MCF 10A (cell line): ENCODE measurements at regions not wholly inside any gene's neighbourhood (a gene's known extent, or its start where the extent isn't known, plus 50 kb on each side); places are given as distances from the start of the nearest gene placed in this dataset.

ENCODE experiments used
- BruUV-seq: library from RNA; stranded (reverse); fragments of 400-500 nt; replicated peaks from 2 replicates; lab custom pipeline; 2021; lab: Mats Ljungman, UMichigan
- CTCF ChIA-PET: fragments of 300-600 bp; sonication (Branson Sonifier 250); formaldehyde crosslinking; extraction: SDS; loops from one replicate; lab custom pipeline; 2021; ENCODE audit warnings: antibody characterized with exemption, inconsistent platforms; lab: Yijun Ruan, JAX
- POLR2A ChIA-PET: fragments of 300-600, 350-650 bp; sonication (Branson Sonifier 250); formaldehyde crosslinking; extraction: SDS; loops from one replicate; lab custom pipeline; 2020; ENCODE audit warnings: antibody characterized with exemption, inconsistent platforms; lab: Yijun Ruan, JAX
- DNase-seq: peaks from one replicate; pipeline ENCODE4 v3.0.0-alpha.2; 2018; ENCODE audit not compliant: unreplicated experiment
- H3K27ac Mint-ChIP-seq: one replicate; pipeline ENCODE4 v1.8.0; 2022; ENCODE audit warnings: mild to moderate bottlenecking, low read depth, mixed read lengths; ENCODE audit not compliant: unreplicated experiment
- H3K27me3 Mint-ChIP-seq: one replicate; pipeline ENCODE4 v1.8.0; 2022; ENCODE audit warnings: mixed read lengths; ENCODE audit not compliant: insufficient read depth, unreplicated experiment
- H3K36me3 Mint-ChIP-seq: one replicate; pipeline ENCODE4 v1.8.0; 2022; ENCODE audit warnings: mild to moderate bottlenecking, moderate library complexity, mixed read lengths; ENCODE audit not compliant: insufficient read depth, unreplicated experiment
- H3K4me1 Mint-ChIP-seq: one replicate; pipeline ENCODE4 v1.8.0; 2022; ENCODE audit warnings: mixed read lengths; ENCODE audit not compliant: insufficient read depth, unreplicated experiment
- H3K4me3 Mint-ChIP-seq: one replicate; pipeline ENCODE4 v1.8.0; 2022; ENCODE audit warnings: mild to moderate bottlenecking, moderate library complexity, mixed read lengths; ENCODE audit not compliant: unreplicated experiment
- H3K9me3 Mint-ChIP-seq: one replicate; pipeline ENCODE4 v1.8.0; 2022; ENCODE audit warnings: mixed read lengths; ENCODE audit not compliant: unreplicated experiment
- CTCF ChIP-seq: fragments of 200-600 bp; IDR thresholded peaks from one replicate; pipeline ENCODE4 v1.8.0; 2022; ENCODE audit warnings: antibody characterized with exemption, mild to moderate bottlenecking; ENCODE audit not compliant: unreplicated experiment
- intact Hi-C: fragments of 100-400 bp; cut with micrococcal nuclease; formaldehyde crosslinking; loops from 2 replicates; pipeline ENCODE4 v1.14.1; 2022

GRCh38 chr6:113127786-113128419 is 729.2 kb upstream of the MARCKS start:
- BruUV-seq, result no TSS peak
- no peak for DNase-seq
- no peak for TF ChIP-seq CTCF
- intact Hi-C loops, result no loop called here
- Mint-ChIP-seq H3K36me3 (no peaks in the 10 kb centered on the region), H3K27ac (no peak overlapping the region), H3K4me1 (peaks cover under 1% of the 10 kb centered on the region), H3K4me3 (no peak overlapping the region), H3K9me3 (no peaks in the 10 kb centered on the region), H3K27me3 (no peaks in the 10 kb centered on the region)
- ChIA-PET POLR2A (no interaction called here), CTCF (no interaction called here)

GRCh38 chr6:113128661-113129060 is 728.5 kb upstream of the MARCKS start:
- POLR2A ChIA-PET, result no interaction called here
- Mint-ChIP-seq H3K36me3 (no peaks in the 10 kb centered on the region), H3K27me3 (no peaks in the 10 kb centered on the region), H3K4me3 (no peak overlapping the region), H3K4me1 (no peaks in the 10 kb centered on the region), H3K9me3 (no peaks in the 10 kb centered on the region), H3K27ac (no peak overlapping the region)
- no TSS peak for BruUV-seq
- intact Hi-C loops, result no loop called here
- CTCF ChIA-PET, result no interaction called here
- DNase-seq, result no peak
- TF ChIP-seq CTCF, result no peak

GRCh38 chr6:113129991-113130390 is 727.2 kb upstream of the MARCKS start:
- no peaks in the 10 kb centered on the region for H3K4me1 Mint-ChIP-seq
- POLR2A ChIA-PET, result no interaction called here
- CTCF ChIA-PET, result interaction anchor here (0.5 to 0.7 kb wide), 4 partner anchors 33 to 762 kb away, joined by 3 to 5 read pairs (median 3); no protein-coding TSS in a partner anchor
- intact Hi-C loops, result no loop called here
- no peaks in the 10 kb centered on the region for H3K9me3 Mint-ChIP-seq
- no peaks in the 10 kb centered on the region for H3K27me3 Mint-ChIP-seq
- no peaks in the 10 kb centered on the region for H3K36me3 Mint-ChIP-seq
- H3K4me3 Mint-ChIP-seq, result no peak overlapping the region
- TF ChIP-seq CTCF, result no peak
- H3K27ac Mint-ChIP-seq, result no peak overlapping the region
- no TSS peak for BruUV-seq
- no peak for DNase-seq

GRCh38 chr6:113137426-113137825 is 719.7 kb upstream of the MARCKS start:
- H3K4me3 Mint-ChIP-seq, result no peak overlapping the region
- ChIA-PET POLR2A (no interaction called here), CTCF (interaction anchor here (0.6 kb wide), 3 partner anchors 23 to 1958 kb away, joined by 3 to 4 read pairs (median 3); no protein-coding TSS in a partner anchor)

More at GRCh38 chr6:113137426-113137825, 719.7 kb upstream of the MARCKS start:
- Mint-ChIP-seq H3K4me1 (no peaks in the 10 kb centered on the region), H3K9me3 (no peaks in the 10 kb centered on the region), H3K27me3 (no peaks in the 10 kb centered on the region), H3K36me3 (peaks cover 4% of the 10 kb centered on the region), H3K27ac (no peak overlapping the region)
- no peak for DNase-seq
- intact Hi-C loops, result no loop called here
- no peak for TF ChIP-seq CTCF
- BruUV-seq, result no TSS peak
